ENCODE measurements at regions not wholly inside any gene's neighbourhood (a gene's known extent, or its start where the extent isn't known, plus 50 kb on each side); places are given as distances from the start of the nearest gene placed in this dataset.

- intact Hi-C loops (cut with micrococcal nuclease) = no loop called here
- Mint-ChIP-seq H3K9me3 (ENCODE audit: insufficient read depth) (peaks cover 4% of the 10 kb centered on the region), H3K4me3 (no peak overlapping the region), H3K27ac (no peak overlapping the region), H3K27me3 (no peaks in the 10 kb centered on the region), H3K4me1 (no peaks in the 10 kb centered on the region)
- TF ChIP-seq CTCF (IDR thresholded peaks at IDR 0.05) = no peak
- TF ChIP-seq EZH2 (IDR thresholded peaks at IDR 0.05; ENCODE audit: borderline replicate concordance, insufficient read depth, low read depth, low read length, poor library complexity, severe bottlenecking) = no peak
- H4K20me1 ChIP-seq (ENCODE audit: control insufficient read depth, insufficient read depth, low read length, poor library complexity, severe bottlenecking) = no peaks in the 10 kb centered on the region
- H3K4me3 ChIP-seq (ENCODE audit: control extremely low read depth in 1 of 5, extremely low read depth in 1 of 5, insufficient read depth in 1 of 5, low read depth in 2 of 5, low read length in 4 of 5) = no peak overlapping the region
- DNase-seq (no peak), ATAC-seq (ENCODE audit: low read depth) (no peak)
- no peak overlapping the region for H3K9ac ChIP-seq (ENCODE audit: low read length)
- CTCF ChIA-PET = no interaction called here
- H3K36me3 ChIP-seq (replicated peaks in 1 of 2; ENCODE audit: control extremely low read depth in 1 of 2, control insufficient read depth in 1 of 2, extremely low read depth in 1 of 2, insufficient read depth in 2 of 2, low read length in 1 of 2) = no peaks in the 10 kb centered on the region
- no peak overlapping the region for H2AFZ ChIP-seq (ENCODE audit: insufficient read depth, low read depth, low read length, poor library complexity, severe bottlenecking)
- no peak overlapping the region for H3K4me2 ChIP-seq (replicated peaks; ENCODE audit: low read depth, low read length, poor library complexity, severe bottlenecking)
- H3K27me3 ChIP-seq (replicated peaks in 1 of 4; ENCODE audit: control extremely low read depth in 1 of 4, control insufficient read depth in 3 of 4, insufficient read depth in 4 of 4, low read length in 3 of 4) = no peaks in the 10 kb centered on the region
- H3K4me1 ChIP-seq (ENCODE audit: control insufficient read depth in 2 of 2, insufficient read depth in 2 of 2, low read length in 2 of 2) = no peaks in the 10 kb centered on the region
- no peaks in the 10 kb centered on the region for H3K79me2 ChIP-seq (ENCODE audit: control insufficient read depth, insufficient read depth, low read length)
- H3K27ac ChIP-seq (ENCODE audit: low read length in 2 of 2) = no peak overlapping the region
- WGBS (ENCODE audit: insufficient coverage) = no CpG with 5 or more reads among the region's 2 CpGs
- H3K9me3 ChIP-seq (ENCODE audit: control extremely low read depth in 1 of 3, control insufficient read depth in 2 of 3, insufficient read depth in 1 of 3, low read length in 2 of 3) = no peaks in the 10 kb centered on the region
- POLR2A ChIA-PET = no interaction called here
These were observed 338.6 kb downstream of the COL12A1 start for GRCh38 chr6:74867291-74867690.

GRCh38 chr6:74863968-74864367 is 341.9 kb downstream of the COL12A1 start:
- no peaks in the 10 kb centered on the region for H3K9me3 Mint-ChIP-seq (ENCODE audit: insufficient read depth)
- POLR2A ChIA-PET = no interaction called here

More at GRCh38 chr6:74863968-74864367, 341.9 kb downstream of the COL12A1 start:
- Histone ChIP-seq H3K4me1 (ENCODE audit: control insufficient read depth in 2 of 2, insufficient read depth in 2 of 2, low read length in 2 of 2) (no peaks in the 10 kb centered on the region), H2AFZ (ENCODE audit: insufficient read depth, low read depth, low read length, poor library complexity, severe bottlenecking) (no peak overlapping the region), H3K27me3 (replicated peaks in 1 of 4; ENCODE audit: control extremely low read depth in 1 of 4, control insufficient read depth in 3 of 4, insufficient read depth in 4 of 4, low read length in 3 of 4) (no peaks in the 10 kb centered on the region), H3K79me2 (ENCODE audit: control insufficient read depth, insufficient read depth, low read length) (no peaks in the 10 kb centered on the region), H4K20me1 (ENCODE audit: control insufficient read depth, insufficient read depth, low read length, poor library complexity, severe bottlenecking) (no peaks in the 10 kb centered on the region), H3K9ac (ENCODE audit: low read length) (no peak overlapping the region), H3K27ac (ENCODE audit: low read length in 2 of 2) (no peak overlapping the region), H3K4me3 (ENCODE audit: control extremely low read depth in 1 of 5, extremely low read depth in 1 of 5, insufficient read depth in 1 of 5, low read depth in 2 of 5, low read length in 4 of 5) (no peak overlapping the region), H3K4me2 (replicated peaks; ENCODE audit: low read depth, low read length, poor library complexity, severe bottlenecking) (no peak overlapping the region), H3K36me3 (replicated peaks in 1 of 2; ENCODE audit: control extremely low read depth in 1 of 2, control insufficient read depth in 1 of 2, extremely low read depth in 1 of 2, insufficient read depth in 2 of 2, low read length in 1 of 2) (no peaks in the 10 kb centered on the region), H3K9me3 (ENCODE audit: control extremely low read depth in 1 of 3, control insufficient read depth in 2 of 3, insufficient read depth in 1 of 3, low read length in 2 of 3) (no peaks in the 10 kb centered on the region)
- no peak for DNase-seq
- no peaks in the 10 kb centered on the region for H3K4me1 Mint-ChIP-seq
- H3K27me3 Mint-ChIP-seq = no peaks in the 10 kb centered on the region
- no peak for TF ChIP-seq CTCF (IDR thresholded peaks at IDR 0.05)
- no peak for TF ChIP-seq EZH2 (IDR thresholded peaks at IDR 0.05; ENCODE audit: borderline replicate concordance, insufficient read depth, low read depth, low read length, poor library complexity, severe bottlenecking)
- no peak overlapping the region for H3K27ac Mint-ChIP-seq
- ATAC-seq (ENCODE audit: low read depth) = no peak
- H3K4me3 Mint-ChIP-seq = no peak overlapping the region
- intact Hi-C loops (cut with micrococcal nuclease) = no loop called here
- CTCF ChIA-PET = no interaction called here
- no CpG with 5 or more reads among the region's 1 CpG for WGBS (ENCODE audit: insufficient coverage)
